ENCODE measurements at regions not wholly inside any gene's neighbourhood (a gene's known extent, or its start where the extent isn't known, plus 50 kb on each side); places are given as distances from the start of the nearest gene placed in this dataset.

GRCh38 chr4:128601991-128602695, 207.4 kb upstream of the JADE1 start:
- Histone ChIP-seq H2AFZ (ENCODE audit: low read depth, low read length) (peak overlapping the region; percentile 83), H3K4me3 (no peak overlapping the region), H3K9me3 (replicated peaks; ENCODE audit: control insufficient read depth, insufficient read depth, low read depth, low read length) (no peaks in the 10 kb centered on the region), H3K36me3 (ENCODE audit: control insufficient read depth, insufficient read depth, low read length) (no peaks in the 10 kb centered on the region), H3K27ac (ENCODE audit: extremely low read depth, low read depth, low read length) (peak overlapping the region; percentile 58), H4K20me1 (replicated peaks; ENCODE audit: control insufficient read depth, insufficient read depth, low read length) (no peaks in the 10 kb centered on the region), H3K79me2 (ENCODE audit: control insufficient read depth, insufficient read depth, low read length) (no peaks in the 10 kb centered on the region), H3K4me2 (ENCODE audit: insufficient read depth, low read length) (peak overlapping the region; percentile 60), H3K4me1 (replicated peaks in 1 of 2; ENCODE audit: control insufficient read depth in 2 of 2, insufficient read depth in 2 of 2, low read length in 2 of 2) (peaks cover 13 to 60% of the 10 kb centered on the region in 2 experiments), H3K9me1 (ENCODE audit: control insufficient read depth, insufficient read depth, low read length) (no peaks in the 10 kb centered on the region), H3K27me3 (ENCODE audit: control insufficient read depth in 2 of 2, insufficient read depth in 2 of 2, low read length in 2 of 2) (no peaks in the 10 kb centered on the region), H3K9ac (ENCODE audit: insufficient read depth in 1 of 2, low read depth in 2 of 2, low read length in 2 of 2) (peak overlapping the region; percentile 45 to 75; a peak in 2 of 4 replicates)
- intact Hi-C loops (cut with micrococcal nuclease) = no loop called here
- WGBS (ENCODE audit: insufficient coverage, low coverage, missing lambda C conversion rate) = 31% methylated on average over 1 of the region's 1 CpG
- CTCF ChIA-PET (ENCODE audit: low intra/inter-chr PET ratio) = no interaction called here
- in situ Hi-C loops (cut with MboI) = no loop called here
- DNase-seq (ENCODE audit: extremely low read depth in 1 of 4, low spot score in 3 of 4) (peak; percentile 27 to 82 (median 42)), FAIRE-seq (no peak), ATAC-seq (peak; percentile 73)
- POLR2A ChIA-PET = interaction anchor here (0.5 to 2.6 kb wide), 7 partner anchors 8 to 179 kb away, joined by 3 to 12 read pairs (median 5); no protein-coding TSS in a partner anchor
- BruUV-seq (replicated peaks) = no TSS peak
- TF ChIP-seq ZNF197 (CRISPR knock-in tag; IDR thresholded peaks at IDR 0.05; ENCODE audit: low read depth) (peak; percentile 58; the same call in 1 of the 2 replicates), SMARCC2 (IDR thresholded peaks at IDR 0.05; ENCODE audit: low read depth) (peak; percentile 59), BACH1 (tag; IDR thresholded peaks at IDR 0.05) (peak; percentile 57; the same call in 1 of the 2 replicates), ZNF212 (CRISPR knock-in tag; IDR thresholded peaks at IDR 0.05) (no peak), ARHGAP35 (IDR thresholded peaks at IDR 0.05; ENCODE audit: partially characterized antibody) (no peak), ZNF175 (CRISPR knock-in tag; IDR thresholded peaks at IDR 0.05; ENCODE audit: low read depth) (peak; percentile 27; the same call in 1 of the 2 replicates), GTF2E2 (tag; IDR thresholded peaks at IDR 0.05) (peak; percentile 74; the same call in 1 of the 2 replicates), ZNF592 (IDR thresholded peaks at IDR 0.05) (peak; percentile 64), MTA3 (IDR thresholded peaks at IDR 0.05; ENCODE audit: borderline replicate concordance) (0 out of 2 replicates have a peak, but pooled peaks have one; percentile 8), NFE2L1 (tag; IDR thresholded peaks at IDR 0.05; ENCODE audit: borderline replicate concordance, low read depth) (peak; percentile 34; the same call in 1 of the 2 replicates), JUND (IDR thresholded peaks at IDR 0.05; ENCODE audit: borderline replicate concordance, low read depth, low read length) (peak; percentile 65; the same call in 1 of the 2 replicates), JUND (tag; IDR thresholded peaks at IDR 0.05; ENCODE audit: borderline replicate concordance, low read depth, low read length) (no peak; the same call in 2 of the 3 replicates), ZNF224 (CRISPR knock-in tag; IDR thresholded peaks at IDR 0.05) (no peak), MEIS2 (IDR thresholded peaks at IDR 0.05; ENCODE audit: partially characterized antibody) (peak; percentile 44), CBFA2T3 (IDR thresholded peaks at IDR 0.05) (peak; percentile 30; the same call in 1 of the 2 replicates), NR4A1 (CRISPR knock-in tag; IDR thresholded peaks at IDR 0.05) (no peak), NR4A1 (tag; IDR thresholded peaks at IDR 0.05) (peak; percentile 36; the same call in 1 of the 2 replicates), CHD4 (IDR thresholded peaks at IDR 0.05; ENCODE audit: insufficient read depth, insufficient replicate concordance, low read depth, low read length, poor library complexity, severe bottlenecking) (peak; percentile 15), ZNF316 (IDR thresholded peaks at IDR 0.05) (peak; percentile 71), SMARCA4 (IDR thresholded peaks at IDR 0.05) (peak; percentile 59; the same call in 1 of the 2 replicates)
